Skin epidermis (tissue), 12 donors: ENCODE measurements at regions not wholly inside any gene's neighbourhood (a gene's known extent, or its start where the extent isn't known, plus 50 kb on each side); places are given as distances from the start of the nearest gene placed in this dataset.

ENCODE experiments used
- H3K27ac ChIP-seq, 21 experiments: fragments of 200-600 bp; sonication (generic) in 11 of 21; one replicate each; pipeline ENCODE4 v1.5.0; 2020; ENCODE audit warnings: mild to moderate bottlenecking in 3 of 21, inconsistent platforms in 2 of 21, moderate library complexity in 2 of 21
- H3K4me3 ChIP-seq, 7 experiments: fragments of 200-600 bp; sonication (generic) in 2 of 7; one replicate each; pipeline ENCODE4 v1.5.0; 2020; ENCODE audit warnings: inconsistent platforms in 2 of 7, mild to moderate bottlenecking in 2 of 7, moderate library complexity in 1 of 7

- no peak overlapping the region for H3K27ac ChIP-seq
- H3K4me3 ChIP-seq, result no peak overlapping the region
Observed at GRCh38 chr7:68006619-68007018, 1010.0 kb downstream of the TYW1 start.

GRCh38 chr7:68009716-68010115, 1013.1 kb downstream of the TYW1 start:
- no peak overlapping the region for H3K4me3 ChIP-seq
- H3K27ac ChIP-seq, result no peak overlapping the region

- H3K27ac ChIP-seq, result peak overlapping the region in 1 of 21 experiments; percentile 38
- H3K4me3 ChIP-seq, result no peak overlapping the region
Observed at GRCh38 chr7:68014031-68014736, 1017.6 kb downstream of the TYW1 start.

GRCh38 chr7:68015122-68015977, 1018.7 kb downstream of the TYW1 start:
- Histone ChIP-seq H3K27ac (no peak overlapping the region), H3K4me3 (no peak overlapping the region)

GRCh38 chr7:68015978-68016532, 1019.4 kb downstream of the TYW1 start:
- Histone ChIP-seq H3K27ac (no peak overlapping the region), H3K4me3 (no peak overlapping the region)

- Histone ChIP-seq H3K27ac (no peak overlapping the region), H3K4me3 (no peak overlapping the region)
Observed at GRCh38 chr7:68020102-68020501, 1023.5 kb downstream of the TYW1 start.

GRCh38 chr7:68025369-68025768, 1028.7 kb downstream of the TYW1 start:
- no peak overlapping the region for H3K4me3 ChIP-seq
- H3K27ac ChIP-seq, result no peak overlapping the region

- Histone ChIP-seq H3K27ac (no peak overlapping the region), H3K4me3 (no peak overlapping the region)
Observed at GRCh38 chr7:68030530-68030929, 1033.9 kb downstream of the TYW1 start.

GRCh38 chr7:68031180-68031943, 1034.7 kb downstream of the TYW1 start:
- Histone ChIP-seq H3K27ac (no peak overlapping the region), H3K4me3 (no peak overlapping the region)

GRCh38 chr7:68038621-68039314, 1042.1 kb downstream of the TYW1 start:
- Histone ChIP-seq H3K27ac (no peak overlapping the region), H3K4me3 (no peak overlapping the region)

- Histone ChIP-seq H3K27ac (no peak overlapping the region), H3K4me3 (no peak overlapping the region)
Observed at GRCh38 chr7:68041554-68041953, 1044.9 kb downstream of the TYW1 start.

- no peak overlapping the region for H3K27ac ChIP-seq
- H3K4me3 ChIP-seq, result no peak overlapping the region
Observed at GRCh38 chr7:68043546-68043945, 1046.9 kb downstream of the TYW1 start.

GRCh38 chr7:68050627-68051026, 1054.0 kb downstream of the TYW1 start:
- Histone ChIP-seq H3K27ac (no peak overlapping the region), H3K4me3 (no peak overlapping the region)

- Histone ChIP-seq H3K4me3 (no peak overlapping the region), H3K27ac (no peak overlapping the region)
Observed at GRCh38 chr7:68058014-68058413, 1061.4 kb downstream of the TYW1 start.

- Histone ChIP-seq H3K4me3 (no peak overlapping the region), H3K27ac (no peak overlapping the region)
Observed at GRCh38 chr7:68063171-68063570, 1066.5 kb downstream of the TYW1 start.

- Histone ChIP-seq H3K4me3 (no peak overlapping the region), H3K27ac (no peak overlapping the region)
Observed at GRCh38 chr7:68065581-68065980, 1068.9 kb downstream of the TYW1 start.

GRCh38 chr7:68067845-68068244, 1071.2 kb downstream of the TYW1 start:
- Histone ChIP-seq H3K4me3 (no peak overlapping the region), H3K27ac (no peak overlapping the region)

- H3K27ac ChIP-seq, result no peak overlapping the region
- H3K4me3 ChIP-seq, result no peak overlapping the region
Observed at GRCh38 chr7:68070992-68071391, 1074.4 kb downstream of the TYW1 start.

GRCh38 chr7:68073701-68074100, 1077.1 kb downstream of the TYW1 start:
- Histone ChIP-seq H3K27ac (no peak overlapping the region), H3K4me3 (no peak overlapping the region)

- no peak overlapping the region for H3K4me3 ChIP-seq
- no peak overlapping the region for H3K27ac ChIP-seq
Observed at GRCh38 chr7:68074242-68074641, 1077.6 kb downstream of the TYW1 start.
